ENCODE measurements at regions not wholly inside any gene's neighbourhood (a gene's known extent, or its start where the extent isn't known, plus 50 kb on each side); places are given as distances from the start of the nearest gene placed in this dataset.

DNA sequence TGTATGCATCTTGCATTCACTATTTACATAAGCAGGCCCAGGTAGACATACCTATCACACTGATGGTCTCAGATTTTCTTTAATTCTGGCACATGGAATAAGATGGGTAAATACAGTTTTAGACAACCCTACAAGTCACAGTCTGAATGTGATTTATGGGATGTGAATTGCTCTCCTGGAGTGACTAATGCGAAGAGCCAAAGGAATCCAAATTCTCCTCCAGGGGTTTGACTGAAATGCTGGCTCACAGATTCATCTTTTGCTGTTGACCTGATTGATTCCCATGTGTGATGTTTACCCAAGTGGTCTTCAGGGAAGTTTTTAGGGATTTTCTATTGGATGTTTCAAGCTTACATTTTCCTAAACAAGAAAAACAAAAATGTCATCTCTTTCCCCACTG, 277.9 kb upstream of the MON1B start:
- no peak for DNase-seq

GRCh38 chr16:76926042-76926441, 264.9 kb upstream of the MON1B start:
- no peak for DNase-seq

DNA sequence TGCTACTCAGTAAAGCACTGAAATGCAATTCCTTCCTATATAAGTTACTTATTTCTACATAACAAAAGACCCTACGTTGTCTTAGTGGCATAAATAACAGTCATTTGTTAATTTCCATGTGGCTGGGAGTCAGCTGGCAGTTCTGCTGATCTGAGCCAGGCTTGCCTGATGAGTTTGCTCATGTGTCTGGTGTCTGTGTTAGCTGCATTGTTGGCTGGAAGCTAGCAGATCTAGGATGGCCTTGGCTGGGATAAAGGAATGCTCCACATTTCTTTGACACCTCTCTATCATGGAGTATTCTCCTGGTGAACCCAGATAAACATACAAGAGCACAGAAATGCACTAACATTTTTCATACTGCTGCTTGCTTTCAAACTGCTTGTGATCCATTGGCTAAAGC, 264.4 kb upstream of the MON1B start:
- DNase-seq = no peak

DNA sequence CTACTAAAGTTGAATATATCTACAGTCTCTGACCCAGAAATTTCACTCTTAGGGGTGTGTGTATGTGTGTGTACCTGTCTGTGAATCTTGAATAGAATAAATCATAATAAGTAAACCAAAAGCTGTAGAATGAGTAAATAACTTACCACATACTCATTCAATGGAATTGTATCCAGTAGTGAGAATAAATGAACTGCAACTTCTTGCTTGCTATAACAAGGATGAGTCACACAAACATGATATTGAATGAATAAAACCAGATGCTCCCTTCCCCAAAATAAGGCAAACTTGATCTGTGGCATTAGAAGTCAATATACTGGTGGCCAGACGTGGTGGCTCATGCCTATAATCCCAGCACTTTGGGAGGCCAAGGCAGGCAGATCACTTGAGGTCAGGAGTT, 259.8 kb upstream of the MON1B start:
- DNase-seq = no peak

DNA sequence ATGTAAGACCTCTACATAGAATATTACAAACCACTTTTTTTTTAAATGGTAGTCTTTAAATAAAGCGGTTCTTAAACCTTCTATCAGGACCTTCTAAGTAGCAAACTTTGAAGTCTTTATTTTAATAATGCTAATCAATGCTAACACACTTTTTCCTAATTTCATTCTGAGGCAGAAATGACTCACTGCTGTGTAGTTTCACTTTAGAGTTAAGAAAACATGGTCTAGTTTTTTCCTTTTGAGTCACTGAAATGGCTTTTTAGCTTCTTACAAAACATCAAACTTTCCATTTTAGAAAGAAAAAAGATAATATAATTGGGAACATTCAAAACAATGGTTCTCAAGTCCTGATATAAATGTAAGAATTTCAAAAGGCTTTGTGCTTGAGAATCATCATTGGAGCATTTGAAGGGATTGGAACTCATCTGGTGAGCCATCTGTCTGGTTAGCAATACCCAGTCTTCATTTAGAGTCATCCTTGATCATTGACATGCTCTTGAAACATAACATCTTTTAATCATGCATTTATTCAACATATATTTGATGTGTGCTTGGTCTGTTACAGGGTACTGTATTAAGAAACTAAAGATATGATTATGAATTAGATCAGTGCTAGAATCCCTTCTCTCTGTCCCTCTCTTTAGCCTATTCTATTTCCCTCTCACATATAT, 258.3 kb upstream of the MON1B start:
- DNase-seq = no peak

DNA sequence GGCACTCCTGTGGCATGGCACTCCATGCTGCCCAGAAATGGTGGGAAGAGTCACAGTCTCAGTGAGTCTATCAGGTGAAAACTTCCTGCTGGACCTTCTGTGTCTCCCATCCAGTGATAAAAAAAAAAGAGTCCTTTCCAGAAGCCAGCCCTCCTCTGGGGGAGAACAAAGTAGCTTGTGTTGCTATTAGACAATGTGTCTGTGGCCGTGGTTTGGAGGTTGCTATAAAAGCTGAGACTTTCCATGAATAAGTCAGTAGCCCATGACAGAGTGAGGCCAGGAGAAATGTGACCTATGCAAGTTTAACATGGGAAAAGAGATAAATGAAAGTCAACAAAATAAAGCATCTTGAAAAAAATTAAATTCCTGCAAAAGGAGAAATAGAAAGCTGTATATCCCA, 250.7 kb upstream of the MON1B start:
- no peak for DNase-seq

GRCh38 chr16:76941113-76941512, 249.9 kb upstream of the MON1B start:
- no peak for DNase-seq

DNA sequence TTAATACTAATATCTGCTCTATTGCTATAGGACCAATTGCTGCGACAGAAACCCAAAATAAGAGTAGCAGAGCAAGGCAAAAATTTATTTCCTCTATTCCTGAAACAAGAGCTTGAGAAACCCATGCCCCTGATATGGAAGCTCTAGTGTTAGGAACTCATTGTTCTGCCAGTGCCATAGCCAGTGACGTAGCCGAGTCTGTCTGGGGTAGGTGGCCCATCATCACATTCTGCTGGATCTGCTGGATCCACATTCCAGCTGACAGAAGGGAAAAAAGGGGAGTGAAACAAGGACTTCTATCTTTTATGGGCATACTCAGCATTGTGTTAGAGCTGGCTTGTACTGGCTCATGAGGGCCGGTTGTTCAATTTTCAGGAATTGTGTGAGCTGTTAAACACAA, 248.9 kb upstream of the MON1B start:
- DNase-seq = no peak

DNA sequence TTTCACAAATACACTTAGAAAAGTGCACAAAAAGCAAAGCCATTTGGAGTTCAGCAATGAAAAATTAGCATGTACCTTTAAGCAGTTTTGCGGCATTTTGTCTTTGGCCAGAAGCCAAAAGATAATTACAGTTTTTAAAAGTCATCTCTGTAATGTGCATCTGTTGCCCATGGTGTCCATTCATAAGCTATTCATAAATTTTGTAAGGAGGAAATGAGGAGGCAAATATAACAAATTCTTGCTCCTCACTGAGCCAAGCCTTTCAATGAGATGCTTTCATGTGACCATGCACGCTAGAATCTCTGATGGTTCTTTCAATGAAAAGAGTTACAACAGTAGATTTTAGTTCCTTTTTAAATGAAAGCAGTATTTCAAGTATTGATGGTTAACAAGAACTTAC, 247.1 kb upstream of the MON1B start:
- no peak for DNase-seq

DNA sequence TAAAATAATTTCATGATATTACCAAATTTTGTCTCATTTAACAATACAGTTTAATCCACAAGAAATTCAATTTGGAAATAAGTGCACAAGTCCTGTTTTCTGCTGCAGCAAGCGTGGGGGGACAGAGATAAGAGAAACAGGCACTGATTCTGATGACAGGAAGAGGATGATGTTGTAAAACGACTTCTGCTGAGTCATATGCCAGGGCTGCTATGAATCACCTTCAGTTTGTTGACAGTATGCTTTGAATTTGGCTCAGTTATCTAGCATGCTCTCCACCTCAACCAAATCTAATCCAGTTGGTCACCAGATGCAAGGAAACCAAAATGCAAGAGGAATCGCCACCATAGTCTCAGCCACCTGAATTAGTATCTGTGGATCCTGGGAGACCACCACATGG, 244.1 kb upstream of the MON1B start:
- no peak for DNase-seq

DNA sequence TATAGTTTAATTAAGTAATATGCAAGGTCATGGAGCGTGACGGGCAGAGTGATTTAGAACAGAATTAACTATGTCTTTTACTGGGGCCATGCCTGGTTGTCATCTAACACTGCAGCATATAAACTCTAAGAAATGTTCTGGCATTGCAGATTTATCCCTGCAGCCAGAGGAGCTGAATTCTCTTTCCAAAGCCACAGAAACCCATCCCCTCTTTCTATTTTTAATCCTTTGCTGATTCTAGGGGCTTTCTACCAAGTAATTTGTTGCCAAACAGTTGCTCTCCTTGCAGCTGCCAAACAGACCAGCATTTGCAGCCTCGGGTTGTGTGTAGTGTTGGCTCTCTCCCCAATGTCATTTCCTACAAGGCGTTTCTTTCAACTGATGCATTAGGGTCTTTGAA, 243.2 kb upstream of the MON1B start:
- DNase-seq = peak; percentile 73

- no peak for DNase-seq
Observed at GRCh38 chr16:76955629-76956028, 235.4 kb upstream of the MON1B start.

- DNase-seq = no peak
Observed at GRCh38 chr16:76956394-76956793, 234.6 kb upstream of the MON1B start.

DNA sequence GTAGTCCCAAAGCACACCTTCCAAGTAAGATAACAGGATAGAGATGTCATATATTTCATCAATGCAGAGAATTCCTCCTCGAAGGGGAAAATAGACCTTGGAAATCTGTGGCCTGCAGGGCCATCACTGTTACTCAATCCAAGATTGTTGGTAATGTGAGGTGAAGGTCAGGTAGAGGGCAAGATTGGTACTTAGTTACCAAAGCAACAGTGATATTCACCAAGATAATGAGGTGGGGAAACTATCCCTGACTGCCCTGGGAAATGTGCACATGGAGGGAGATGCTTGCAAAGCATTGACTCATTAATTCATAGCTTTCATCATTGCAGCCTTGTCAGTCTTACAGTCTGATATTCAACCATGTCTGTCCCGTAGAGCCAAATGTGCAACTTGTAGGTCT, 234.1 kb upstream of the MON1B start:
- no peak for DNase-seq

DNA sequence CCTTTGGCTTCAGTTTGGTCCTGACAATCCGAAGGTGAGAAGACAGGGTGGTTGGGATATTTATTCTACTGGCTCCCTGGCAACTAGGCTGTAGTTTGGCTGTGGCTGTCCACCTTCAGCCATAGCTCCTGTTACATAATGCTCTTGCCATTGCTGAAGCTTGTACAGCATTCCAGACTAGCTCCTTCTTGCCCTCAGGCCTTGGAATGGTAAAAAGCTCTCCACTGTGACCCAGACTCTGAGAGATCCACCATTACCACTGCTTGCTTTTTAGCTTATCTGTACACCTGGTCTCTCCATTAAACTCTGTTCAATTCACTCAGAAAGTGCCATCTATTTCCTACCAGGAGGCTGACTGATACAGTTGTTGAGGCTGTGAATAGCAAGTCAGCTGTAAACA, 231.8 kb upstream of the MON1B start:
- no peak for DNase-seq

GRCh38 chr16:76963614-76964315, 227.2 kb upstream of the MON1B start:
- no peak for DNase-seq

DNA sequence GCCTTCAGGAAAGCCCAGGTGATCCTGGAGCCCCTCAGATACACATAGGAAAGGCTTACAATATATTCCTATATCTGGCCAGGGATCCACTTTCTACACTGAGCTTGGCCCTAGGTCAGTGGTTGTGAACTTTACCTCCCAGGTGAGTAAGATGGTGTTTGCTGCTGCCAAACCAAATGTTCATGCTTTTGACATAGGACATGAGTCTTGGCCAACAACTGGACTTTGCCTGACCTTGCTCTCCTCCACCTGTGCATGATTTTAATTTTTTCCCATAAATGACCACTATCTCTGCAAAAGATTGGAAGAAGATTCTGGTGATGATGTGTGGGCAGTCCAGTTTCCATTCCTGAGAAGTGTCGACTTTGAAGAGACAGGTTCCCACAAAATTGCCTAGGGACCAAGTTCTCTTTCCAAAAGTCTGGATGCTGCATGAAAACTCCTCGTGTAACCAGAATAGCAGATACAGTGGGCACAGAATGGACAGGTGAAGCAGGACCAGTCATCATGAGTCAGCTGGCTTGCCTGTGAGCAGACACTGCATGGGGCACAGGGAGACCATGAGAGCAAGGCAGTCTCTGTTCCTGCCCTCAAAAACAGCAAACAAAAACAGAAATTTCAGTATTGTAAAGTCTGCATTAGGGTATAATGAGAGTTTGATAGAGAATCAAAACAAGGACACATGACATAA, 226.4 kb upstream of the MON1B start:
- no peak for DNase-seq

DNA sequence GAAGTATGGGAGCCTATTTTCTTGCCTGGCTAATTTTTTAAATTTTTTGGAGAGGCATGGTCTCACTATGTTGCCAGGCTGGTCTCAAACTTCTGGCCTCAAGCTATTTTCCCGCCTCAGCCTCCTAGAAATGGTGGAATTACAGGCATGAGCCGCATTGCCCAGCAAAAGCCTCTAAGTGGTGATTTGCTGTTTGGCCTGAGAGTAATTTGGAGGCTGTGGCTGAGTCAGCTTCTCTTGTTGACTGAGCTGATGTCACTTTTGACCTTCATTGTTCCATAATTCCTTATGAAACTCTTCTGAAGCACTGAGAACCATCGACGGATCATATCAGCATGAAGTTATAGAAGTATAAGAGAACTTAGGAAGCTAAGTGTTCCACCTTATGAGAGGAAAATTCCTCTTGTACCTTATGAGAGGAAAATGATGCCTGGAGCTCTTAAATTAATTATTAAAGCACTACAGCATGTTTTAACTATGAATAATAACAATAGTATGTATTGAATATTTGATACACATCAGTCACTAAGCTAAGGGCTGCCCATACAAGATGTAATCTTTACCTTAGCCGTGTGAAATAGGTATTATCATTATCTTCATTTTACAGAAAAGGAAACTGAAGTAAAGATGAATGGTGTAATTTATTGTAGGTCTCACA, 220.8 kb upstream of the MON1B start:
- no peak for DNase-seq

DNA sequence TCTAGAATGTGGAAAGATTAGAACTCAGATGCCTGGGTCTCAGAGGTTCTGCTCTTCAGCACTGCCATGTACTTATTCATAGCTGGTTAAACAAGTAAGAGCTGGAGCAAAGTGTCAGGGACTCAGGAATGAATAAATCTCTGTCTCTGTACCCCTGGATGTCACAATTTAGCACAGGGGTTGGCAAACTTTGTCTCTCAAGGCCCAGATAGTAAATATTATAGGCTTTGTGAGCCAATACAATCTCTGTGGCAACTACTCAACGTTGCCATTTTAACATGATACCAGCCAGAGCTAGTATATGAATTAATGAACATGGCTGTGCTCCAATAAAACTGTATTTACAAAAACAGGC, 220.3 kb upstream of the MON1B start:
- DNase-seq = no peak

GRCh38 chr16:76976101-76976500, 214.9 kb upstream of the MON1B start:
- DNase-seq = no peak

DNA sequence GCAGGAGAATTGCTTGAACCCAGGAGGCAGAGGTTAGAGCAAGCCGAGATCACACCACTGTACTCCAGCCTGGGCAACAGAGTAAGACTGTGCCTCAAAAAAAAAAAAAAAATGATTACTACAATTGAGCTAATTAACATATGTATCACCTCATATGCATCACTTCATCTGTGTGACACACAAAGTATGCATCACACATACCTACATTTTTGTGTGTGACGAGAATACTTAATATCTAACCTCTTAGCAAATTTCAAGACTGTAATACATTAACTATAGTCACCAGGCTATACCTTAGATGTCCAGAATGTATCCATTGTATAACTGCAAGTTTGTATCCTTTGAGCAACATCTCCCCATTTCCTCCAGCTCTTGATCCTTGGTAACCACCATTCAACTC, 214.2 kb upstream of the MON1B start:
- DNase-seq = no peak

DNA sequence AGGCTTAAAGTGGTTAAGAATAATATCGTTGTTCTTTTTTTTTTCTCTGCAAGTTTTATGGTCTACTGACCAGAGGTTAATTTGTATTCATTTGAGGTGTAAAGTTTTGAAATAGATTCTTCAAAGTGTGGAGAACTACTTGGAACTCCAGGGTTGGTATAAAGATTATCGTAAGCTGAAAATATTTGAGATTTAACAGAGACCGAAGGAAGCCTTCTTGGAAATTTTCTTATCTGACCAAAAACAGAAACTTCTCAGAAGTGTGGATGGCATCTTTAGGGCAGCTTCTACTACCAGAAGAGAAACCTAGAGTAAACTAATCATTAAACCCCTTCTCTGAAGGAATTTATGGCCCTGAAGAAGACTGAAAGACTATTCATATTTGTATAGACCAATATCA, 206.8 kb upstream of the MON1B start:
- DNase-seq = no peak

DNA sequence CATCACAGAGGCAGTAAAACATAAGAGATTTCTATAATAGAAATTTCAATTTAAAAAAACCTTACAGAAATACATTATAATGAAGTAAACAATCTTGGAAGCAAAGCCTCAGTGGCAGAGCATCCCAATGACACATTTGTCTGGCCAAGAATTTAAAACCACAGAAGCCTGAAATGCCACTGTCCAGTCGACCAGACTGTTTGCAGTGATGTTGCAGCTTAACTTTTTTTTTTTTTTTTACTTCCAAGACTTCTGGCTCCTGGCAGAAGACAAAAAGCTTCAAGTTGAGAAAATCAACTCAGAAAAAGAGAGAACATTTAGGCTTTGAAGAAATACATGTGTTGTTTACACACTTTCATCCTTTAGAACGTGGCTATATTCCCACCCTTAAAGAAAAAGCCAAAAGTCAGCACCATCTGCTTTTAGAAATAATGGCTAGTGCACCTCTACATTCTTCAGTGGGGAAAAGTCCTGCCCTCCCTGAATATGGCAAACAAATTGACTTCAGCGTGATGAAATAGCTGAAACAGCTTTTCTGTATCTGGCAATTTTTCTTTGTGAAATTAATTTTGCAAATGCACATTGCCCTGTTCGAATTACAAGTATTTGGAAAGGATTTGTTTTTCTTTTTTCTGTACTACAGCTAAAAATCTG, 205.5 kb upstream of the MON1B start:
- DNase-seq = no peak
